ENCODE measurements at regions not wholly inside any gene's neighbourhood (a gene's known extent, or its start where the extent isn't known, plus 50 kb on each side); places are given as distances from the start of the nearest gene placed in this dataset.

GRCh38 chr10:28075424-28075823, 76.5 kb upstream of the ODAD2 start:
- TF ChIP-seq POLR2A (IDR thresholded peaks at IDR 0.05) = no peak
- TF ChIP-seq, protein P1, sequence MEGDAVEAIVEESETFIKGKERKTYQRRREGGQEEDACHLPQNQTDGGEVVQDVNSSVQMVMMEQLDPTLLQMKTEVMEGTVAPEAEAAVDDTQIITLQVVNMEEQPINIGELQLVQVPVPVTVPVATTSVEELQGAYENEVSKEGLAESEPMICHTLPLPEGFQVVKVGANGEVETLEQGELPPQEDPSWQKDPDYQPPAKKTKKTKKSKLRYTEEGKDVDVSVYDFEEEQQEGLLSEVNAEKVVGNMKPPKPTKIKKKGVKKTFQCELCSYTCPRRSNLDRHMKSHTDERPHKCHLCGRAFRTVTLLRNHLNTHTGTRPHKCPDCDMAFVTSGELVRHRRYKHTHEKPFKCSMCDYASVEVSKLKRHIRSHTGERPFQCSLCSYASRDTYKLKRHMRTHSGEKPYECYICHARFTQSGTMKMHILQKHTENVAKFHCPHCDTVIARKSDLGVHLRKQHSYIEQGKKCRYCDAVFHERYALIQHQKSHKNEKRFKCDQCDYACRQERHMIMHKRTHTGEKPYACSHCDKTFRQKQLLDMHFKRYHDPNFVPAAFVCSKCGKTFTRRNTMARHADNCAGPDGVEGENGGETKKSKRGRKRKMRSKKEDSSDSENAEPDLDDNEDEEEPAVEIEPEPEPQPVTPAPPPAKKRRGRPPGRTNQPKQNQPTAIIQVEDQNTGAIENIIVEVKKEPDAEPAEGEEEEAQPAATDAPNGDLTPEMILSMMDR (IDR thresholded peaks at IDR 0.05 in 4 of 5, conservative IDR thresholded peaks at IDR 0.05 in 1 of 5) = no peak
- no peaks in the 10 kb centered on the region for H3K4me1 ChIP-seq
- no peaks in the 10 kb centered on the region for H3K36me3 ChIP-seq
- in situ Hi-C loops (cut with MboI; ENCODE audit: low sequenced_read_pairs in 4 of 4) (no loop called here), intact Hi-C loops (cut with DNase I; ENCODE audit: low total_unique reads) (no loop called here)
- no peaks in the 10 kb centered on the region for H3K9me3 ChIP-seq
- no peak for ATAC-seq
- DNase-seq = no peak
- H3K27me3 ChIP-seq = no peaks in the 10 kb centered on the region
- no peak overlapping the region for H3K27ac ChIP-seq
- H3K4me3 ChIP-seq = no peak overlapping the region

DNA sequence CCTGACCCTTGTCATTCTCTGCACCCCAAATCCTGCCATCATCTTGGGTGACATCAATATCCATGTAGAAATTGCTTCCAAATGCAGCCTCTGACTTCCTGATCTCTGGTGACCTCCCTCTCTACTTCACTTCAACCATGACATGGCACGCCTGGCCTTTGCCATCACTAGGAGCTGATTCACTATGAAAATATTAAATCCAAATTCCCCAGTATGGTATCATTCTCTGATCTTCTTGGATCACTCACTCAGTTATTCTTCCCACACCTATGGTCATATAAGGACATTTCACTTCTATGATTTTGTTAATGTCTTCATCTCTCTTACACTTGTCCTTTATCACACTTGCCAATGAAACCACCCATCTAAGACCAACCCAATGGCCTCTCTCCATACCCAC, 73.7 kb upstream of the ODAD2 start:
- H3K36me3 ChIP-seq = no peaks in the 10 kb centered on the region
- H3K27me3 ChIP-seq = no peaks in the 10 kb centered on the region
- intact Hi-C loops (cut with DNase I; ENCODE audit: low total_unique reads) (no loop called here), in situ Hi-C loops (cut with MboI; ENCODE audit: low sequenced_read_pairs in 4 of 4) (no loop called here)
- ATAC-seq (no peak), DNase-seq (no peak)
- H3K27ac ChIP-seq = no peak overlapping the region
- H3K4me3 ChIP-seq = no peak overlapping the region
- no peaks in the 10 kb centered on the region for H3K4me1 ChIP-seq
- TF ChIP-seq POLR2A (IDR thresholded peaks at IDR 0.05) = no peak
- TF ChIP-seq, protein P1 (IDR thresholded peaks at IDR 0.05 in 4 of 5, conservative IDR thresholded peaks at IDR 0.05 in 1 of 5) = no peak
- no peaks in the 10 kb centered on the region for H3K9me3 ChIP-seq

DNA sequence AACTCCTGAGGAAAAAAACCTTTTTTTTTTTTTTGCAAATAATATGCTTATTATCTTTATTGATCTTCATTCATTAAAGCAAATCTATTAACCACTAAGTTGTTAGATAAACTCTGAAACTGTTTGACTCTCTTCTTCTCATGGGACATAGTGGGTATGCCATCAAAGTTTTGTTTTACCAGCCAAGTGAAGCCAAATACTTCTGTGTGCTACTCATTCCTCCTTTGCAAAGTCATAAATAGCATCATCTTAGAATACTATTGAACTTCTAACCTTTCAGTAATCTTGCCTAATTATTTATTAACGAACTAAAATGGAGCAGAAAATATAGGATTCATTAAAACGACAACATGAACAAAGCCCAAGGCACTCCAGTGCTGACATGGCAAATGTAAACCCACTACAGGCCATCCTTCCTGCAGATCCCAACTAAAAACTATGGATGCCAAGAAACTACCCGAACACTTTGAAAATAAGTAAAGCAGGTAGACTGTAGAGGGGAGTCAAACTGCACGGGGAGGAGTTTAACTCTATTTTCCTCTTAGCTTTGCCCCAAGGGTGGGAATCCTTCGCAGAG, 61.2 kb upstream of the ODAD2 start:
- TF ChIP-seq, protein P1 (IDR thresholded peaks at IDR 0.05 in 4 of 5, conservative IDR thresholded peaks at IDR 0.05 in 1 of 5) = no peak
- no peak for TF ChIP-seq POLR2A (IDR thresholded peaks at IDR 0.05)
- Histone ChIP-seq H3K27me3 (no peaks in the 10 kb centered on the region), H3K36me3 (peaks cover 0 to 3% of the 10 kb centered on the region in 2 donors), H3K9me3 (no peaks in the 10 kb centered on the region), H3K4me3 (no peak overlapping the region), H3K4me1 (no peaks in the 10 kb centered on the region), H3K27ac (no peak overlapping the region)
- in situ Hi-C loops (cut with MboI; ENCODE audit: low sequenced_read_pairs in 4 of 4) (no loop called here), intact Hi-C loops (cut with DNase I; ENCODE audit: low total_unique reads) (no loop called here)
- no peak for DNase-seq
- no peak for ATAC-seq

DNA sequence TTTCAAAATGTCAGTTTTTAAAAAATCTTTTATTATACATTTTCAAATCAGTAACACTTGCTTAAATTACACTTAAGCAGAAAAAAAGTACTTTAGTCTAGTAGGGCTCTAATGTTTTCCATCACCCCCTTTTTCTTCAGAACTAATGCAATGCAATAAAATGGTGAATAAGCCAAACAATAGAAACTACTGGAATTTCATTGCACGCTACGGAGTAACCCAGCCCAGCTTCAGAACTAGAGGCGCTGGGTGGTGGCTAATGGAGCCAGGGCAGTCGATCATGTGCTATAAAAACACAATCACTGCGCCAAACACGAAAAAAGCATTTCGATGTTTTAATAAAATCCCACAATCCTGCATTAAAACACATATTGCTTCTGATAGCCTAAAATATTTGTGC, 59.9 kb upstream of the ODAD2 start:
- Histone ChIP-seq H3K36me3 (peaks cover 0 to 3% of the 10 kb centered on the region in 2 donors), H3K4me3 (no peak overlapping the region), H3K4me1 (no peaks in the 10 kb centered on the region), H3K27me3 (no peaks in the 10 kb centered on the region), H3K27ac (no peak overlapping the region), H3K9me3 (no peaks in the 10 kb centered on the region)
- TF ChIP-seq POLR2A (IDR thresholded peaks at IDR 0.05) = no peak
- in situ Hi-C loops (cut with MboI; ENCODE audit: low sequenced_read_pairs in 4 of 4) = no loop called here
- DNase-seq (no peak), ATAC-seq (no peak)
- intact Hi-C loops (cut with DNase I; ENCODE audit: low total_unique reads) = no loop called here

DNA sequence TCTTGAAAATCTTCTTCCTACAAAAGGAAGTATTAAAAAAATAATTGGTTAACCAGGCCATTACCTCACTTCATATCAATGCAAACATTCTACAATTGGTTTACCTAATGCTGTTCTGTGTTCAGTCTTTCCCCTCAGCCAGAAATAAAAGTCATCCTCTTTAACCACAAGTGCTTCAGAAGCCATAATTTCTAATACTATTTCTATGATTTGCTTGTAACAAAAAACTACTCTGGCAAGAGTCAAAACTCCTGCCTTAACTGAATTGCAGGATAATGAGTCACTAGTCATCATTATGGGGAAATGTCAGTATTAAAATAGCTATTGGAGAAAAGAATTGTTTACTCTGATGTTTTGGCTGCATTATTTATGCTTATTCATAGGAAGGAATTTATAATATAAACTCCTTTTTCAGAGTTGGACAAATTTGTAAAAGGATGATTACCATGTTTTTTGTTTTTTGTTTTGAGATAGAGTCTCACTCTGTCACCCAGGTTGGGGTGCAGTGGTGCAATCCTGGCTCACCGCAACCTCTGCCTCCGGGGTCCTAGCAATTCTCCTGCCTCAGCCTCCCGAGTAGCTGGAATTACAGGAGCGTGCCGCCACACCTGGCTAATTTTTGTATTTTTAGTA, 55.5 kb upstream of the ODAD2 start:
- Histone ChIP-seq H3K4me1 (no peaks in the 10 kb centered on the region), H3K27ac (no peak overlapping the region), H3K27me3 (no peaks in the 10 kb centered on the region), H3K4me3 (no peak overlapping the region), H3K9me3 (no peaks in the 10 kb centered on the region), H3K36me3 (peaks cover 0 to 3% of the 10 kb centered on the region in 2 donors)
- intact Hi-C loops (cut with DNase I; ENCODE audit: low total_unique reads) = no loop called here
- no peak for TF ChIP-seq POLR2A (IDR thresholded peaks at IDR 0.05)
- TF ChIP-seq, protein P1 (IDR thresholded peaks at IDR 0.05 in 4 of 5, conservative IDR thresholded peaks at IDR 0.05 in 1 of 5) = no peak
- in situ Hi-C loops (cut with MboI; ENCODE audit: low sequenced_read_pairs in 4 of 4) = no loop called here
- ATAC-seq = no peak
- DNase-seq = no peak
